Superior temporal gyrus (tissue), 1 donor: ENCODE measurements at regions not wholly inside any gene's neighbourhood (a gene's known extent, or its start where the extent isn't known, plus 50 kb on each side); places are given as distances from the start of the nearest gene placed in this dataset.
"Not testable (repeated sequence)": the region's sequence is repeated elsewhere in the genome, so short reads cannot be mapped to it uniquely, and the experiment has no call there.

Experiments
- DNase-seq: peaks from one replicate; pipeline ENCODE4 v3.0.0-alpha.2; 2016; ENCODE audit errors: extremely low spot score

DNA sequence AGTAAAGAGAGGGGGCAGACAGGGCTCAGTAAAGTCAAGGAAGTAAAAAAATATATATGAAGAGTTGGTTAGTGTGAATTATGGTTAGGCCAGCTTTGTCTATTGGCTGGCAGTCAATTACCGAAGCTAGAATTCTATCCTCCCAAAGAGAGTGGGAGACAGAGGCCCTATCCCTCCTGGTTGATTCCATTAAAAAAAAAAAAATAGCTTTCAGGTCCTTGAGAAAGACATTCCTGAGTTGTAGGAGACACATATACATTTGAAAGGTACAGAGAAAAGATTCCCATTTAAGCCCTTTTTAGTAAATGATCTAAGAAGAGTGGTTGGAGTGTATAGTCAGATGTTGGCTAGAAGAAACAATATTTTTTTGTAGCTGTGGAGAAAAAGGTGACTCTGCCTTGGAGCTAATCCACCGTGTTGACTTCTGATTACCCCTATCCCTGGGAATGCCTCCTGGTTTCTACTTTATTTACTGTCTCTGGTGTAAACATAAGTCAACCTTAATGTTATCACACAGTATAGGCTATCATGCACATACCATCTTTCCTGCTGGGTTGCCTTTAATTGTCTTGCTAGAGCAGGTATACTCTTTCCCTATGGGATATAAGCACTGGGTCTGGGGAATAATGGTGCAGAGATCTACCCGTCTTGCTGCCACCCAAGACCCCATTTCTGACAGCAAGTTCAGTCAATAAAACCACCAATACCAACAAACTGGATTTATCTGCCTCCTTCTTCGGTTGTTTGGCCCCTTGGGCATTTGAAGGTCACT lies 859.9 kb upstream of the ATXN7L3B start:
- no peak for DNase-seq

DNA sequence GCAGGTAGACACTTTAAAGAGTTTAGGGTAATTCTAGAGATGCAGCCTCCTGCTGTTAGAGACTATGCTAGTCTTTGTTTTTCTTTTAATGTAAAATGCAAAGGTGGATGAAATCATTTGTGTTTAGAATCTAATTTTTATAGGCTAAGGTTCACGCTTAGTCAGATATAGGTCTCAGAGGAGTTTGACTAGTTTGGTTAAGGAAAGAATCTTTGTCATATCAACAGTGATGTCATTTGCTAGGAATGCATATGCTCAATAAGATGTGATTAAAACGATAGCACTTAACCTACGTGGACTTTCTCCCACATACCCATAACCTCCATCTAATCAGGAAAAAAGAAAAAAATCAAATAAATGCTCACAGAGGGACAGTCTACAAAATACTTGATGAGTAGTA lies 859.3 kb upstream of the ATXN7L3B start:
- DNase-seq, result no peak

DNA sequence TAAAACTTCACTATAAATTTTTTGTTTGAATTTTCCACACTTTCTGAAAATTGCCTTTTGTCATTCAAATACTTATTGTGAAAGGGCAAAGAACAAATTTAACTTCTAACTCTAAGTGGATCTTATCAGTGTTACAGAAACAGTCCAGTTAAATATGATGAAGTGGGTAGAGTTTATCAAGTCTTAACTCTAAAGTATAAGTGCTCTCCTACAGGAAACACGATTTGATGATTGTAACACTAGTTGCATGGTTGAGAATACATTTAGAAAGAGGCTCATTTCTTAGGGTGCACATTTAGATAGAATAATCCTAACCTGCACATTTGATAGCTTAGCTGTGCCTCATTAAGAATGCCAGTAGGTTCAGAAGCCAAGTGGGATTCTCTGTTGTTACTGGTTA lies 838.3 kb upstream of the ATXN7L3B start:
- no peak for DNase-seq

DNA sequence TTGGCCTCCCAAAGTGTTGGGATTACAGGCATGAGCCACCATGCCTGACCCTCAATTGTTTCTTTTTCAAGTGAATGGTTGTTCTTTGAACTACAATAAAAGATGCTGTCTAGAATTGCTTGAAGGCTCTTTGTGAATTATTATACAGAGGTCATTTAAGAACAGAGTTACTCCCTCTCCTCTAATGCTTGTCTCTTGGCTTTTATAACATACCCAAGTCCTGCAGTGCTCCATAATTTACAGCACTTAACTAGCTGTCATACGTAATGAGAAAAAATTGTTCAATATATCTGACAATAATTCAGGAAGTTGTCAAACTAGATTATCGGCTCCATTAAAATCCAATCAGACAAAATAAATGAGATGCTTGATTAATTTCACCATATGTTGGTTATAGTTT lies 823.0 kb upstream of the ATXN7L3B start:
- no peak for DNase-seq

DNA sequence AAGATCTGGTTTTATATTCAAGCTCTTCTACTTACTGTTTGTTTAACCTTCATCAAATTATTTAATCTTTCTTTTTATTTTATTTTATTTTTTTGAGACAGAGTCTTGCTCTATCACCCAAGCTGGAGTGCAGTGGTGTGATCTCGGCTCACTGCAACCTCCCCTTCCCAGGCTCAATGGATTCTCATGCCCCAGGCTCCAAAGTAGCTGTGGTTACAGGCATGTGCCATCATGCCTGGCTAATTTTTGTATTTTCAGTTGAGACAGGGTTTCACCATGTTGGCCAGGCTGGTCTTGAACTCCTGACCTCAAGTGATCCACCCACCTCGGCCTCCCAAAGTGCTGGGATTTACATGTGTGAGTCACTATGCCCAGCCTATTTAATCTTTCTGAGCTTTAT lies 821.5 kb upstream of the ATXN7L3B start:
- not testable (repeated sequence) for DNase-seq

DNA sequence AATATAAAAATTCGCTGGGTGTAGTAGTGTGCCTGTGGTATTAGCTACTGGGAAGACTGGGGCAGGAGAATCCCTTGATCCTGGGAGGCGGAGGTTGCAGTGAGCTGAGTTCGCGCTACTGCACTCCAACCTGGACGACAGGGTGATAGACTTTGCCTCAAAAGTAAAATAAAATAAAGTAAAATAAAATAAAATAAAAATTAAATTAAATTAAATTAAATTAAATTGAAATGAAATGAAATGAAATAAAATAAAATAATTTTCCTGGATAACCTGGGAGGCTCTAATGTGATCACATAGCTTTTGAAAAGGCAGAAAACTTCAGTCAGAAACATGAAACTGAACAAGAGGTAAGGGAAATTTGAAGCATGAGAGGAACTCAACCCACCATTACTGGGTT lies 818.4 kb upstream of the ATXN7L3B start:
- DNase-seq, result no peak

DNA sequence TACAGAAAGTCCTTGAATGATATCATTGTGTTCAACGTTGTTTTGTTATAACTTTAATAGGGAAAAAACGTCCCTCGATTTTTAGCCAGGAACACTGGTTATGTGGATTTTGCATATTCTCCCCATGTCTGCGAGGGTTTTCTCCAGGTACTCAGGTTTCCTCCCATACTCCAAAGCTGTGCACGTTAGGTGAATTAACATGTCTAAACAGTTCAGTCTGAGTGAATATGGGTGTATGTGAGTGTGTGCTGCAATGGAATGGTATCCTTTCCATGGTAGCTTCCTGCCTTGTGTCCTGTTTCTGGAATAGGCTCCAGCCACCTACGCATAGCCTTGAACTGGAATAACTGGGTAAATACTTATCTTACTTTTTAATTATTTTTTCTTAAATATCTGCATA lies 810.8 kb upstream of the ATXN7L3B start:
- no peak for DNase-seq

DNA sequence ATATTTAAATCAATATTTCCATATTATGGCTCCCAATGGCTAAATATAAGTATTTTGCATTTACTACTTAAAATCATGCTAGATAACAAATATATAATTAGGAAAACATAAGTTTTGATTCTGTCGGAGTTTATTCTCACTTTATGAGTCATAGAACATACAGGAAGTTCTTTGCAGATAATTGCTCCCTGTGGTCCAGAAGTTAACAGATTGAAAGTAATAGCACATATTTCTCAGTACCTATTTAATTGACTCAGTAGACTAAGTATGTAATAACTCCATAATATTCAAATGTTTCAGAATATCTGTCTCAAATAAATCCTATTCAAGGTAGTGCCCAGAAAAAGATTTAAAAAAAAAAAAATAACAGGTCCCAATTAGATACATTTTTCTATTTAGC lies 806.0 kb upstream of the ATXN7L3B start:
- DNase-seq, result no peak

DNA sequence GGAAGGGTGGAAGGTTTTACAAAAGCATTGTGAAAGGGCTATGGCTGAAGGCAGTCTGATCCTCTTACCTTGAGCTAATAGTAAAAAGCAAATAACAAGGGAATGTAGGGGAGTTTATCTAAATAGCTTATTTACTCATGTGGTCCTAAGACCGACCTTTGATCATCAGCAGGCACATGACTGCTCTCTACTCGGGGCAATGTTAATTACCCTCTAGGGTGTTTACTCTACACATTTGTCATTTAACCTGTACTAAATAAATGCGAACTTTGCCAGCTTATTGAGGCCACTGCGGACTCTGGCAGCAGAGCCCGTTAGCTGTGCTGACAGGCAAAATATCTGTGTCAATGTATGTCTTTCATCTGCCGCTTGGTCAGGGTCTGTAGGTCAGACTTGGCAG lies 768.3 kb upstream of the ATXN7L3B start:
- DNase-seq, result no peak

DNA sequence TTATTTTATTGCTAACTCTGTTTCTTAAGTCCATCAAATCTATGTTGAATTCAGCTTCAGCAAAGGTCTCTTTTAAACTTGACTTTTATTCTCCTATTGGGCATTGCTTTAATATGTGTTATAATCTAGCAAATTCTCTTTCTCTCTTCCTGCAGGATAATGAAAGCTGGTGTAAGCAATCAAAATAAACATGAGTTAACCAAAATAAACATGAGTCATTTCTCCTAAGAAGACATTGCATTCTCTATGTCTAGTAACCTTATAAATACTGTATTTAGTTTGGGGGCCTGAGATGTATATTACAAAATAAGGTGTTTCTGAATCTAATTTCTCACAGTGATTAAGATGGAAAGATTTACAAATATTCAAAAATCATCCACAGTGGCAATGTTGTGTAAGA lies 739.1 kb upstream of the ATXN7L3B start:
- DNase-seq, result no peak

DNA sequence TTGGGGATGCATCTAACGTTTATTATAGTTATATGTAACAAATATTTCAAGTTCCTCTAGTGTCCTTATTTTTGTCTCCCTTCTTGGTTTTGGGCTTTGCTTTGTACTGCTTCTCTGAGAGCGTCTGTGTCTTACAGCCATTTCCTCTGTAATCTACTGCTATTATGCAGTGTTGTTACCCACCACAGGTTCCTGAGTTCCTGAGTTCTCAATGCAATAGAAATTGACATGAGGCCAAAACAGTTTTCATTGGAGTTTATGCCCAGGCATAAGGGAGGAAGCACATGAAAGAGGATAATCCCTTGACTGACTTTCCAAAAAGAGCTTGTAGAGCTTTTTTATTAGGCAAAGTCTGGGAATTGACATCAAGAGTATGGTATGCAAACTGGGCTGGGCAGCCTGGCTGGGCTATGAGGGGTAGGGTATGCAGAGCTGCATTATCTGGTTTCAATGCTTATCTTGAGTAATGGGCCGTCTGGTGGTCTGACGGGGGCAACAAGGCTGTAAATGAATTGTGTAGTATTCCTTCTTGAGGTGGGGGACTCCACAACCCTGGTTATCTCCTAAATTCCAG lies 722.5 kb upstream of the ATXN7L3B start:
- no peak for DNase-seq

DNA sequence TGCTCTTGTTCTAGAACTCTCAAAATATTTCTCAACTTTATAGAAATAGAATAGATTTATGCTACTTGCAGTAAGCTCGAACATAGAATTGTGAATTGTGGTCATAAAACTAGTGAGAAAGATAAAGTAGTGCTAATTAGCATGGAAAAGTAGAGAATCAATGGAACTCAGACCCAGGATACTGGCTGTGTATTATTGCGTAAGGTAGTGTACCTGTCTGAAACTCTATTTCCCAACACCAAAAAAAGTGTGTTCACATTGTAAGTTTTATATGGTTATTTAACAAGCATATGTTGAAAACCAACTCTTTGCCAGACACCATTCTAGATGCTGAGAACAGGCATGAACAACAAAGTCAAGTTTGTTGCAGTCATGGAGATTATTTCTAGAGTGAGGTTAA lies 720.5 kb upstream of the ATXN7L3B start:
- DNase-seq, result no peak

DNA sequence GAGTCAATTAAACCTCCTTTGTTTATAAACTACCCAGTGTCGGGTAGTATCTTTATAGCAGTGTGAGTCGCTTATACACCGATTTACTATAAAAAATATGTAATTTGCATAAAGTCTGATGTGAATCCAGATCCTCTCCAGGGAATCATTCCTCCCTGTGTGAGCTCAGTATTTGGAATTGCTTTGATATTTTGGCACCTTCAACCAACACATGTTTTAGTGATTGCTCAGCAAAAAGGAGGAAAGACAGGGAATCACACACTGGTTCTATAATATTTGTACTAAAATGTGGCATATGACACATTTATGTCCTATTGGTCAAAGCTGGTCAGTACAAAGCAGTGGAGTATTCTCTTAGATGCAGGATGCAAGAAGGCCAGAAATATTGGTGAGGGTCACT lies 703.9 kb upstream of the ATXN7L3B start:
- DNase-seq, result no peak

DNA sequence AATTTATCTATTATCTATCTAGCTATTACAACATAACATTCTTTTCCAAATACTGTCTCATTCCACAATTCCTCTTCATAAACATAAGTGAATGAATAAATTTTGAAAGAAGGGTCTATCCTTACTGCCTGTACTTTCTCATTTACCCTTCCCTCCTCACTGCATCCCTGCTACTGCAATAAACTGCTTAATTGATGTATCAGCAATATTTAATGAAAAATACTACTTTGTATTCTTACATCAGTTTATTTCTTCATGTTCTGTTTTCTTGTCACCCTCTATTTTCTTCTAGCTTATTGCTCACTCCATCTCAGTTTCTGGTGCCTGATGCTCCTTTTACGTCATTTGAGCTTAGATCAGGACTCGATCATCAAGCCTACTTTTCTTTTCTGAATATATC lies 695.7 kb upstream of the ATXN7L3B start:
- no peak for DNase-seq

DNA sequence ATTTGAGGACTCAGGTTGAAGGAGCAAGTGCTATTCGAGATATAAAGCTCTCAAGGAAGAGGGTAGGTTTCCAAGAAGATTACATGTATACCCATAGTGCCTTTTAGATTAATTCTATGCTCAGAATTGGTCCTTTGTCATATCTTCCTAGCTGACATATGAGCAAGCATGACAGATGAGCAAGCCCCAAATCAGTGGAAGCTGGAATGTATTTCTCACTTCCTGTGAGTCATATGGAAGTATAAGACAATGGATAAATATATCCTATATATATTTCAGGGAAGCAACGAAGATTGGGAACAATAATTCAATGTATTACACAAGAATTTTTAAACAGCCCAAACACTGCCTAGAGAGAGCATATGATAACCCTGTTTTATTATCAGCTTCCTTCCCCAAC lies 674.1 kb upstream of the ATXN7L3B start:
- no peak for DNase-seq

DNA sequence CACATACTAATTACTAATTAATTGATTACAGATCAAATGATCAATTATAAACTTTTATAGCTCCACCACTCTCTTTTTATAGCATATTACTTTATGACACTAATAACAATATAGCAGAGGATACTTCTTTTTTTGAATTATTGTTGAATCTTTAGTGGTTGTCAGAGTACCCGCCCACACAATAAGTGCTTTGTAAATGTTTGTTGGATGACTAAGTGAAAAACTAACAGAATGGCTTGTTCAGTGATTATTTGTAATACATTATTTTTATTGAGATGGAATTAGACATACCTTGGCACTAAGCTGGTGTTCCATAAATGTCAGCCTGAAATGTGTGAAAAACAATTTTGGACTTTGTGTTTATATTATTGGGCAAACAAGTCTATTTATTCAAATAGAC lies 670.5 kb upstream of the ATXN7L3B start:
- no peak for DNase-seq

DNA sequence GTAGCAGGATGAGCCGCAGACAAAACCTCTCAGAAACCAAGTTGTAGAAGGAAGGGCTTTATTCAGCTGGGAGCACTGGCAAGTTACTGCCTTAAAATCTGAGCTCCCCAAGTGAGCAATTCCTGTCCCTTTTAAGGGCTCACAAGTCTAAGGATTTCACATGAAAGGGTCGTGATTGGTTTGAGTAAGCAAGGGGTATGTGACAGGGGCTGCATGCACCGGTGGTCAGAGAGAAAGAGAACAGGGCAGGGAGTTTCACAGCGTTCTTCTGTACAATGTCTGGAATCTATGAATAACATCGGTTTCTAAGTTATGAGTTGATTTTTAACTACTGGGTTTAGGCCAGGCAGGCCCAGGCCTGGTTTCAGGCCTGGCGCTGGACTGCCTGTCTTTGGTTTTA lies 660.3 kb upstream of the ATXN7L3B start:
- DNase-seq, result not testable (repeated sequence)

DNA sequence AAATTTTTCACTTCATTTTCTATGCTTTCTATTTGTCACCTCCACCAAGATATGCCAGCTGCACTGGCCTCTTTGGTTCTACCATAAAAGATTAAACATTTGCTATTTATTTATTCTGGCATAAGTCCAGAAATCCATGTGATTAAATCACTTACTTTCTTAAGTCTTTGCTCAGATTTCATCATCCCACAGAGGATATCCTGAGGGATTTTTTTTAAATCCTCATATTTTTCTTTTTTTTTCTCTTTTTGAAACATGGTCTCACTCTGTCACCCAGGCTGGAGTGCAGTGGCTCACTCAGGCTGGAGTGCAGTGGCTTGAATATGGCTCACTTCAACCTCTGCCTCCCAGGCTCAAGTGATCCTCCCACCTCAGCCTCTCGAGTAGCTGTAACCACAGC lies 645.4 kb upstream of the ATXN7L3B start:
- DNase-seq, result no peak

DNA sequence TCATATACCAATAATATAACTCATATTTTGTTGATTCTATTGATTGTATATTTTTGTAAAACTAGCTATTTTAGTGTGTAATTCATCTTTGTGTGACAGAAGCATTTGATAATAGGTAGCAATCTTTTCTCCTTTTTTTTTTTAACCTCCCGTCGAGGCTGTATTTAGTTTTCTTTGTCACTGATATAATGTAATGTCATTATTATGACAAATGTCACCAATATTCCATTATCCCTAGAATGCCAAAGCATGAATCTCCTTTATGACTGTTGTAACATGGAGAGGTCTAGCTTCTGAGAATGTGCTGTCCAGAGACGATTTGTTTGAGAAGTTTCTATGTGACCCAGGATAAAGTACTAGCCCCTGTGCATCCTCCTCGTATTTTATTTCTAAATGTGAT lies 639.0 kb upstream of the ATXN7L3B start:
- DNase-seq, result no peak

DNA sequence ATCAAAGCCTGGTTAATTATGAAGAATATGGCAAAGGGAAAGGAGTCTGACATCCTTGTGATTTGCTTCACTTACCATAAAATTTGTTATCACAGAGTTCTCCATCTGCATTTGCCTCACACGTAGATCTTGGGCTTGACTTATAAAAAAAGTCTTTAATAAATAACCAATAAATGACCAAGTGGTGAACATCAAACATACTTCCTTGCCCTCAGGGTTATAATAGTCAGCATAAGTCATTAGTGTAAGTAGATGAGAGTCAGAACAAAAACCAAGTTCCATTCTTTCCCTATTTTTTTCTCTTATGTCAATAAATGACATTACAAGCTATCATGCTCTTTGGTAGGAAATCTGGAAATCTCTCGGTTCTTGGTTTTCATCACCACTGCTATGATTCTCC lies 635.4 kb upstream of the ATXN7L3B start:
- no peak for DNase-seq

DNA sequence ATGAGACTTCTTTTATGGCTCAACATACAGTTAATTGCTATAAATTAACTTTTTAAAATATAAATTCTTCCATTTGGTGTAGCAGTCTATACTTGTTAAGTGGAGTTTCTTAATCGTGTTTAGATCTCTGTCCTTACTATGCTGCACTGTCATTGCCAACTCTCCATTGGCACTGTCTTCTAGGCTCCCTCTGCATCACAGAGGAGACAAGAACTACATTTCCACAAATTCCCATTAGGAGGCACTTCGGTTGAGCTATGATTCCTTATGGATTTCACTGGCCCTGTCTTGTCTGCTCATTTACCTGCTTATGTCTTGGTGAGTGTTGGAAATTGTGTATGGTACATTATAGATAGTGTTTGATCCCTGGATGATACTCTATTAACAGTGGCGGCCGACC lies 630.9 kb upstream of the ATXN7L3B start:
- DNase-seq, result no peak

DNA sequence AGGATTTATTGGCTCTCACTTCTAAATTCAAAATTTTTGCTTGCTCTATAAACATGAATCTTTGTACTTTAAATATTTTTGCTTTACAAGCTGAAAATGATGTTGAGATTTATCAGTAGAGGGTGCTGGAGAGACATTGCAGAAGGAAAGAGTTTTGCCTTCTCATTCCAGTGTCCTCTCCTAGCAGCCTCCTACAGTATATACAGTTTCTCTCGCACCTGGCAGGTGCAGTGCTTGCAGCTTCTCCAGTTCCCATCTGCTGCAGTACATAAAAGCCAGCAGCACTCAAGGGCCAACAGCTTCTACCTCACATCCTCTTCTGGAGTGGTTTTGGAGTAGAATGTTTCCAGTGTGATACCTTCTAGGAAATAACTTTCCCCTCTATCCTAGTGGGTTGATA lies 601.8 kb upstream of the ATXN7L3B start:
- DNase-seq, result peak; percentile 35

DNA sequence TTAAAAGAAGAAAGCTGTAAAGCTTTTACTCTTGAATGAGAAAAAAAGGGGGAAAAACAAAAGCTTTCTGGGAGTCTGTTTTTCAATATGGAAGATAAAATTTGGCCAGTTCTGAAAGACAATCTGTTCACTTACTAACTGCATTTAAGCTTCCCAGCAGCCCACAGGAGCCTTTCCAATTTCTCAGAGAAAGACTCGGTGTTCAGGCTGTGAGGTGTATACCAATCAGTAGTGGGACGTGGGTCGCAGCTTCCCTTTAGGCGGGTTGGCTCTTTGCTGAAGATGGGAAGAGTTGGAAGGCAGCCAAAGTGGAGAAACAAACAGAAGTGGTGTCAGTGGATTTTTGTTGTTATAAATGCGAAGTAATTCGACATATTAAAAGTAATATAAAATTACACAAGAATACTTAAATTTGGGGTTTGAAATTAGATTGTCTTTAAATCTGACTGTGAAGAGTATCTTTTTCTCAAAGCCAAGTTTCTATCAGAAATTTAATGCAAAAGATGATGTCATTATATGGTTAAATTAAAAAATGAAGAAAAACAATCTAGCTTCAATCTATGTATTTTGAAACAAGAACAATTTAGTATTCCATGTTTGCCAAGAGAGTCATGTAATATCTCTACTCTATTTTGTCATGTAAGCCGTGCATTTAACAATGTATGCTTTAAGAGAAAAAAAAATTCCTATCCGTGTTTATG lies 590.2 kb upstream of the ATXN7L3B start:
- DNase-seq, result no peak
